B cell (primary cell): ENCODE measurements at regions not wholly inside any gene's neighbourhood (a gene's known extent, or its start where the extent isn't known, plus 50 kb on each side); places are given as distances from the start of the nearest gene placed in this dataset.

ENCODE experiments used
- CTCF ChIP-seq: fragments of 200-600 bp; IDR thresholded peaks from one replicate; pipeline ENCODE4 v1.8.0; 2022; ENCODE audit warnings: antibody characterized with exemption, mild to moderate bottlenecking
- EZH2 ChIP-seq: IDR thresholded peaks from 2 replicates; pipeline ENCODE4 v1.6.1; 2012; ENCODE audit warnings: borderline replicate concordance, low read depth, mild to moderate bottlenecking, moderate library complexity, low read length; ENCODE audit not compliant: insufficient read depth, poor library complexity, severe bottlenecking

GRCh38 chr2:220601674-220602073 is 970.4 kb downstream of the EPHA4 start:
- no peak for TF ChIP-seq CTCF
- TF ChIP-seq EZH2: no peak
